Adrenal gland (tissue), 9 donors: ENCODE measurements at regions not wholly inside any gene's neighbourhood (a gene's known extent, or its start where the extent isn't known, plus 50 kb on each side); places are given as distances from the start of the nearest gene placed in this dataset.

ENCODE experiments used
- DNase-seq, 7 donors: peaks; one replicate each; pipeline ENCODE4 v3.0.0-alpha.2; 2019 to 2020
- H3K27ac ChIP-seq, 5 donors: fragments of 200-600 bp; sonication (generic) in 4 of 5; 1 replicate in 3 of 5; 2 replicates in 2 of 5; pipeline versions ENCODE4 v1.5.1 to v1.8.0; 2016 to 2020; ENCODE audit warnings: mild to moderate bottlenecking in 1 of 5
- H3K27me3 ChIP-seq: fragments of 200-600 bp; 2 replicates; pipeline ENCODE4 v1.8.0; 2021
- H3K36me3 ChIP-seq, 2 donors: fragments of 200-600 bp; replicated peaks in 1 of 2; 1 replicate in 1 of 2; 2 replicates in 1 of 2; pipeline versions ENCODE4 v1.5.1 to v1.8.0; 2018 to 2022
- H3K4me1 ChIP-seq, 2 donors: fragments of 200-600 bp; replicated peaks in 1 of 2; 1 replicate in 1 of 2; 2 replicates in 1 of 2; pipeline versions ENCODE4 v1.5.1 to v1.8.0; 2018 to 2021
- H3K4me3 ChIP-seq, 4 donors: fragments of 200-600 bp; sonication (generic) in 3 of 4; one replicate each; pipeline ENCODE4 v1.5.1; 2016 to 2018
- H3K9me3 ChIP-seq, 3 donors: fragments of 200-600 bp; sonication (generic) in 1 of 3; replicated peaks in 1 of 3; 1 replicate in 2 of 3; 2 replicates in 1 of 3; pipeline versions ENCODE4 v1.5.1 to v1.8.0; 2016 to 2021
- CTCF ChIP-seq, 6 experiments: fragments of 450-650 bp in 4 of 6; fragments of 200-600 bp in 2 of 6; sonication (generic) in 1 of 6; IDR thresholded peaks; 1 replicate in 5 of 6; 2 replicates in 1 of 6; pipeline versions ENCODE4 v1.5.1 to v1.8.0; 2016 to 2021; ENCODE audit warnings: antibody characterized with exemption in 6 of 6, mild to moderate bottlenecking in 2 of 6, moderate library complexity in 1 of 6
- POLR2A ChIP-seq, 2 donors: fragments of 450-650 bp; IDR thresholded peaks; one replicate each; pipeline ENCODE4 v1.6.1; 2017; ENCODE audit warnings: antibody characterized with exemption in 2 of 2, mild to moderate bottlenecking in 2 of 2, moderate library complexity in 1 of 2
- WGBS, 4 donors: extraction: QIAGEN DNeasy Blood & Tissue Kit in 2 of 4; methylation state at CpG; one replicate each; pipeline versions ENCODE4 v1.1.5 to v1.1.7; 2013 to 2017; 5-methylcytosine and 5-hydroxymethylcytosine counted together
- intact Hi-C, 2 donors: fragments of 100-400 bp; cut with DNase I; formaldehyde crosslinking; loops; one replicate each; pipeline versions ENCODE4 v1.14.1 to v1.15.0; 2022 to 2023
- donor health status: healthy with polysubstance abuse.
- donor health status: Bipolar disorder and iron deficiency.
- donor health status: DM: yes; HTN: yes; CAD: no.
- donor health status: DM: no; HTN: no; CAD: no.
- donor health status: DM: no; HTN: no; CAD: no.

- intact Hi-C loops = no loop called here
- no peaks in the 10 kb centered on the region for H3K27me3 ChIP-seq
- 32 to 51% (median 47%) methylated on average over 2 of the region's 2 CpGs for WGBS, 4 donors
- H3K9me3 ChIP-seq = no peaks in the 10 kb centered on the region
- H3K27ac ChIP-seq = no peak overlapping the region
- no peaks in the 10 kb centered on the region for H3K36me3 ChIP-seq
- peak in 5 of 7 donors; percentile 40 to 60 (median 51) for DNase-seq
- no peak for TF ChIP-seq CTCF (IDR thresholded peaks at IDR 0.05)
- no peak for TF ChIP-seq POLR2A (IDR thresholded peaks at IDR 0.05)
- H3K4me3 ChIP-seq = no peak overlapping the region
- H3K4me1 ChIP-seq = no peaks in the 10 kb centered on the region
Observed at GRCh38 chr5:74179179-74179578, 461.3 kb downstream of the ENC1 start.

- TF ChIP-seq CTCF (IDR thresholded peaks at IDR 0.05) = no peak
- no peak for TF ChIP-seq POLR2A (IDR thresholded peaks at IDR 0.05)
Observed at GRCh38 chr5:74177961-74178360, 462.6 kb downstream of the ENC1 start.

DNA sequence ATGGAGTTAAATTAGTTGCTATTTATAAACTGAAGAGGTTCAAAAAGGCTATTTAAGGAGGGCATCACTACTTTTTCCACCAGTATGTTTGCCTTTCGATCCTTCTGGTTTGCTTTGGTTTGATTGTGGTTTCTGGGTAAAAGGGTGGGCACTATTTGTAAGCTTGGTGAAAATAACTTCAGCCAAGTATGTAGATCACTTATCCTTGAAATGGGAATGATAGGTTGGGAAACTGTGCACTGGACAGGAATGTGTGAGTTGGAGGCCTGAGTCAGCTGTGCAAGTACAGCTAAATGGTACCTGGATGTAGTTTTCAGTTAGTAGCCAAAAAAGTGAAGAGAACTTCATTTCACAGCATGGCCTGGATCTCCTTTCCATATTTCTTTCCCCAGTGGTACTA is 466.2 kb downstream of the ENC1 start:
- no peak overlapping the region for H3K4me3 ChIP-seq
- WGBS, 4 donors = 84 to 92% (median 90%) methylated on average over 1 of the region's 1 CpG
- no peaks in the 10 kb centered on the region for H3K36me3 ChIP-seq
- no peak for TF ChIP-seq CTCF (IDR thresholded peaks at IDR 0.05)
- no peak for TF ChIP-seq POLR2A (IDR thresholded peaks at IDR 0.05)
- intact Hi-C loops = no loop called here
- no peak overlapping the region for H3K27ac ChIP-seq
- DNase-seq = no peak
- no peaks in the 10 kb centered on the region for H3K4me1 ChIP-seq
- no peaks in the 10 kb centered on the region for H3K9me3 ChIP-seq
- no peaks in the 10 kb centered on the region for H3K27me3 ChIP-seq

More at GRCh38 chr5:74177961-74178360, 462.6 kb downstream of the ENC1 start:
- no peaks in the 10 kb centered on the region for H3K27me3 ChIP-seq
- H3K4me3 ChIP-seq = no peak overlapping the region
- no peaks in the 10 kb centered on the region for H3K9me3 ChIP-seq
- H3K4me1 ChIP-seq = no peaks in the 10 kb centered on the region
- intact Hi-C loops = no loop called here
- no peak overlapping the region for H3K27ac ChIP-seq
- DNase-seq = no peak
- no peaks in the 10 kb centered on the region for H3K36me3 ChIP-seq
- 86 to 93% (median 88%) methylated on average over 3 of the region's 3 CpGs for WGBS, 4 donors

DNA sequence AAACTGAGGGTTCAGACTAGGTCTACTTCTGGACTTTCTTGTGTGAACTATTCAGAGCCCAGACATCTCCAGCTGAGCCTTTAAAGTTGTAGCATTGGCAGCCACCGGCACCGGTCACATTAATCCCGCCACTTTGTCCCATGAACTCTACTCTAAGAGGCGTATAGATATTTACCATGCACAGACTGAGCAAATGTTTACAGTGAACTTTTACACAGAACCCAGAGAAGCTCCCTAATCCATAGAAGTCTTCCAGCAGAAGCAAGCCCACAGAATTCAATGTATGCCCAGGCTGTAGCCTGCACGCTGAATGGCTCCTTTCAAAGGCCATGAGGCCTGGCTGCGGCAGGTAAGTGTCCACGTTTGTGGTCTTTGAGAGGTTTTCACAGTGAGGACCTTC is 466.9 kb downstream of the ENC1 start:
- Histone ChIP-seq H3K27me3 (no peaks in the 10 kb centered on the region), H3K9me3 (no peaks in the 10 kb centered on the region), H3K27ac (no peak overlapping the region), H3K4me3 (no peak overlapping the region), H3K4me1 (no peaks in the 10 kb centered on the region), H3K36me3 (no peaks in the 10 kb centered on the region)
- TF ChIP-seq POLR2A (IDR thresholded peaks at IDR 0.05) (no peak), CTCF (IDR thresholded peaks at IDR 0.05) (no peak)
- intact Hi-C loops = no loop called here
- no peak for DNase-seq
- WGBS, 4 donors = 90 to 98% (median 95%) methylated on average over 7 of the region's 7 CpGs
